ENCODE measurements at regions not wholly inside any gene's neighbourhood (a gene's known extent, or its start where the extent isn't known, plus 50 kb on each side); places are given as distances from the start of the nearest gene placed in this dataset.

DNA sequence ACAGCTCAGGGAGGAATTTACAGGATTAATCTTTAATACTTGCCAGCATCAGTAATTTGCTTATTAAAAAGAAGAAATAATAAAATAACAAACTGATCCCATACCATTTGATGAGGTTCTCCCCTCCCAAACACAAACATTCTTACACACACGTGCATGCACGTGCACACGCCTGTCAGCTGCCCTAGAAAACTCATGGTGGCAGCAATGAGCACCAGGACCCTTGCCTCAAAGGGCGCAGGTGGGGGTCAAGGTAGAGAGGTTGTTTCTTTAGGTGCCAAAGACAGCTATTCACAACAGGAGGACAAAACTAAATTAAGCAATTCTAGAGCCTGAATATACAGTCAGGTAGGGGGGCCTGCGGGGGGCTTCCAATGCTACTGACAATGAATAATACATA, 219.3 kb downstream of the BUD13 start:
- no peak for FAIRE-seq

DNA sequence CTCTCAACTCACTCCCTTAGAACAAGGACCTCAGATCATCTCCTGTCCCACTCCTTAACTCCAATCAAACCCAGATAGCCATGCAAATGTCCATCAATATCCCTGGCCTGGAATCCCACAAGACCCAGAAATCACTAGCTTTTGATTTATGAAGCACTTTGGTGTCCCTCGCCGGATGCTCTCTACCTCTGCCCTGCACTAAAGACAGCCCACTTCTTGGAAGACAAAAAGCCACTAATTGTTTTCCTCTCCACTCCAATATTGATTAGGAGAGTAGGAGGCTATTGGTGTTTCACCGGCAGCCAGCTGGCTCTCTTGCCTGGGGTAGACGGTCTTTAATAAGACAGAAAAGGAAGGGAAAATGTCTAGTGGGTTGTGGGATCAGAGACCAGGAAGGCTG, 221.2 kb downstream of the BUD13 start:
- no peak for FAIRE-seq

DNA sequence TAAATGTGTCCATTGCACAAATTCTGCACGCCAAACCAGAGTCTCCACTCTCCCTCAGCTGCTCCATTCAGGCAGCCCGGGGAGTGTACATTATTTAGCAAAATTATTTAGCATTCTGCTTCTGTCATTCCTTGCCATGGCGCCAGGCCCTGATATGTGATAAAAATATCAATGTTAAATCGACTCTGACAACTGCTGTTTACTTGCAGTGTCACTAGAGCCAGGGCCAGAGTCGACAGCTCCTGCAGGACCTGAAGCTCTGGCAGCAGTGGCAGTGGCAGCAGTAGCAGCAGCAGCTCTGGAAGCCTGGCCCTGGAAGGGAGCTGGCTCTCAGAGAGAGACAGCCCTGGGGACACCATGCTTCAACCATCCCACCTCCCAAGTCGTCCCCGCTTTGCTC, 224.5 kb downstream of the BUD13 start:
- no peak for FAIRE-seq

DNA sequence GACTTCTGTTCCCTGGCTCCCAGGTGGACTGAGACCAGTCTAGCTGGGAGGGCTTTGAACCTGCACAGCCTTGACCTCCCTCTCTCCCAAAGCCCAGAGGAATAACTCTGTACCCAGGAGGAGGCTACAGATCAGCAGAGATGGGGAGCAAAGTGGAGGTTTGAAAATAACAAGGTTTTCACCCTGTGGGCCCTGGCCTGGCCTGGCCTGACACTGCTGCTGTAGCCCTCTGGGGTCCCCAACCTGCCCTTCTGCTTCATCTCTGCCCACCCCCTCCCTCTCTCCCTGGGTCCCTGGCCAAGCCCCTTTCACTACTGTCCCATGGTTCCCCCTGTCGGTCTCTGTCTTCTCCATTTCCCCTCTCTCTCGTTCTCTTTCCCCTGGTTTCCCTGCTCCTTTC, 225.2 kb downstream of the BUD13 start:
- FAIRE-seq: no peak

DNA sequence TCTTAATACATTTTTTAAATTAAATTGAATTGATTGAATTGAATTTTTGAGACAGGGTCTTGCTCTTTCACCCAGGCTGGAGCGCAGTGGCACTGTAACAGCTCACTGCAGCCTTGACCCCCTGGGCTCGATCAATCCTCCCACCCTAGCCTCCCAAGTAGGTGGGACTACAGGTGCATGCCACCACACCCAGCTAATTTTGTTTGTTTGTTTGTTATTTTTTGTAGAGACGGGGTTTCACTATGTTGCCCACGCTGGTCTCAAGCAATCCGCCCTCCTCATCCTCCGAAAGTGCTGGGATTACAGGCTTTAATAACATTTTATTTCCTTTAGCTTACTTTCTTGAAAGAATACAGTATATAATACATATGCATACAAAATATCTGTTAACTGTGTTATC, 226.9 kb downstream of the BUD13 start:
- no peak for FAIRE-seq

DNA sequence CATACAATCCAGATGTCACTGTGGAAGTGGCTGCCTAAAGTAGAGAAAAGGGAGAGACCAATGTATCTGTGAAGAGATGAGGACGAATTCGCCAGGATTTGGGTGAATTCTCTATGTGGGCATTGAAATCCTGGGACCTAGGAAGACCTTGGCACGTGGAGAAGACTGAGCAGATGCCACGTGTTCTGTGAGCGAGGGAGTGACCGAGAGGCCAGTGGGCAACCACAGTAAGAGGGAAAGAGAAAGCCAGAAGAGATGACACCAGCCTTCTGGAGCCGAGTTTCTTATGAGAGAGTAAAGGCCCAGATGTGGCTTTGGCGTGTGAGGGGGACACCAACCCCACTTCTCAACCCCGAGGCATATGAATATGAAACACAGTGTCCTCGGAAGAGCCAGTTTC, 228.1 kb downstream of the BUD13 start:
- no peak for FAIRE-seq

DNA sequence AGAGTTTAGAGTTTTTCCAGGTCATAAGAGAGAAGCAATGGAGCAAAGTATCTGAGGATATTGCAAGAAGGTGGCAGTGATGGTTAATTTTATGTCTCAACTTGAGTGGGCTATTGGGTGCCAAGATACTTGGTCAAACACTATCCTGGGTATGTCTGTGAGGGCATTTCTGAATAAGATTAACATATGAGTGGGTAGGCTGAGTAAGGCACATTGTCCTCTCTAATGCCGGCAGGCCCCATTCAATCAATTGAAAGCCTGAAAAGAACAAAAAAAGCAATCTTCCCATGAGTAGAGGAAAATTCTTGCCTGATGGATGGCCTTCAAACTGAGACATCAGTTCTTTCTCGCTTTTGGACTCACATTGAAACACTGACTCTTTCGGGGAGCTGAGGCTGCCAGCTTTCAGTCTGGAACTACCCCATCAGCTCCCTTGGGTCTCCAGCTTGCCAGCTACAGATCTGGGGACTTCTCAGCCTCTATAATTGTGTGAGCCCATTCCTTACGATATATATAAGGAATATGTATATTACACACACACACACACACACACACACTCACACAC, 228.8 kb downstream of the BUD13 start:
- FAIRE-seq: no peak

DNA sequence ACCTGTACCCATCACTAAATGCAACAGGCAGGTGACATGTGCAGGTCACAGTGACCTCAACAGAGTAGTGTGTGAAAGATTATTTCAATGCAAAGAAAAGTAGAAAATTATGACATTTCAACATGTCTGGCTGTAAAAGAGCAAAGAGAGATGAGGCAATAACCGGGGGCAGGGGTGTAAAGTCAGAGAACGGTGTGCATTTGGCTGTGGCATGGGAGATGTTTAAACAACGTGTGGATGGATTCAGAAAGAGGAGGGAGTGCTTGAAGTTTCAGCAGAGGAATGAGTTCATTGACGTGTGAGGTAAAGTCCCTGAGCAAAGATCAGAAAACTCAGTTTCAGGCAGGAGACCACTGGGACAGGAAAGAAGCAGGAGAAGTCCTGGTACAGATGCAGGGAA, 229.7 kb downstream of the BUD13 start:
- no peak for FAIRE-seq

DNA sequence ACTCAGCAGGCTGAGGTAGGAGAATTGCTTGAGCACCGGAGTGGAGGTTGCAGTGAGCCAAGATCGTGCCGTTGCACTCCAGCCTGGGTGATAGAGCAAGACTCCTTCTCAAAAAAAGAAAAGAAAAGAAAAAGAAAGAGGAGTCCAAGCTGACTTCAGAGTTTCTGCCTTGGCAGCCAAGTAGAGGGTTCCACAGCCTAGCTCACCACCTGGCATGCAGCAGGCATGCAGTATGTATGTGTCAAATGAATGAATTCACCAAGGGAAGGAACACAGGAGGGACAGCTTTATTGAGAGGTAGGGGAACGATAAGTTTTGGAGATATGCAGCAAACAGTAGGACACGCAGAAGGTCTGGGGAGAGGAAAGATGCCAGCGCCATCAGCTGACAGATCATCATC, 230.4 kb downstream of the BUD13 start:
- FAIRE-seq: no peak

DNA sequence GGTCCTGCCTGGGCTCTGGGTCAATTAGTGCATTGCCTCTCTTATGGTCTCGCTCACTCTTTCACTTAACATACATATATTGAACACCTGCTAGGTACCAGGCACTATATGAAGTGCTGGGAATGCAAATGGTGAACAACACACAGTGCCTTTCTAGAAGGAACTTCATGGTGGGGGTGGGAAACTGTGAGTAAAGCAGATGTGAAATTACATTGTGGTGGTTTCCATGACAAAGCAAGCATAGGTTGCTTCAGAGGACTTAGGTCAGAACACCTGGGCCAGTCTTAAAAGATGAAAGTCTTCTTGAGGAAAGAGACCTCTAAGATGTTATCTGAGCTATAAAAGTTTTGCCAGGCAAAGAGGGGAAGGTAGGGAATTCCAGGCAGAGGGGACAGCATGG, 231.3 kb downstream of the BUD13 start:
- no peak for FAIRE-seq

DNA sequence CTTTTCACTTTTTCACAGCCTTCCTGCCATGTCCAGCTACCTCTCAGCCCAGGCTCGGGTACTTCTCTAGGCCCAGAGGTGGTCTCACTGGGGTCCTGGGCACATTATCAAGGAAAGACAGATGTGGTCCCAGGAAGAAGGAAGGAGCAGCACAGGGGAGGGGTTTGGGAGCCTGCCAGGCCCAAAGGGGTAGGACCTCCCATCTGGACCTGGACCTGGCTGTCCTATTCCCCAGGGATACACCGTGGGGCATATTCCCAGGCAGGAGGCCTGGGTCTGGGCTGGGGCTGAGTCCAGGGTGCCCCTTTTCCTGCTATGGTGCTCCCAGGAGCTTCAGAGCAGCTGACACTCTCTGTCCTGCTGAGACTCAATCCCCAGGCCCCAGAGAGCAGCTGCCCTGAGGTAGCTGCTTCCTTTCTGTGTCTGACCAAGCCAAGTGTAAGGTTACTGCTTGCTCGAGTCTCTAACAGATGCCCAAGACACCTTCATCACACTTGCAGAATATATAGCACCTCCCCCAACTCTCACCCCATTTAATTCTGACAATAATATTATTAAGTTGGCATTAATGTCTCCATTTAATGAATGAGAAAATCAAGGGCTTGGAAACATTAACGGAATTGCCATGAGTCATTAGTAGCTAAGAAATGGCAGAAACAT, 232.0 kb downstream of the BUD13 start:
- FAIRE-seq: no peak

DNA sequence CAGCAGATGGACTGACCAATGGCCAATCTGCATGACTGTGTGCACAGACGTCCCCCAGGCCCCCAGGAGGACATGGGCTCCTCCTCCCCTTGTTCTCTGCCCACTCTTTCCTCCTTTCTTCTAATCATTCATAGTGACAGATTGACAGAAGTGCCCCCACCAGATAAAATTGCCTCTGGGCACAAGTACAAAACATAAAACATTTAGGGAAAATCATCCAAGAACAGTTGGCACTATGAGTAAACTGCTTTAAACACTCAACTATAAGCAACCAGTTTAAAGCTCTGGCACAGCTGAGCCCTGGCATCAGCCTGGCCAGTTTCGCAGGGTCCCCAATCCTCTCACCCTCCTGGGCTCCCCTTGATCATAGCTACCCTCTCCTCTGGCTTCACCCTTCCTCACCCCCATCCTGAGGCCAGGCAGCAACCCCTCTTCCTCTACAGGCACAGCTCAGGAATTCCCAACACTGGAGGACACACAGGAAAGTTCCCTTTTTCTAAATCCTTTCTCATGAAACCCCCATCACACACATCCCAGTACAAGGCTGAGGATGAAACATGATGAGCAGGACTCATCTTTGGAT, 232.9 kb downstream of the BUD13 start:
- FAIRE-seq: no peak

DNA sequence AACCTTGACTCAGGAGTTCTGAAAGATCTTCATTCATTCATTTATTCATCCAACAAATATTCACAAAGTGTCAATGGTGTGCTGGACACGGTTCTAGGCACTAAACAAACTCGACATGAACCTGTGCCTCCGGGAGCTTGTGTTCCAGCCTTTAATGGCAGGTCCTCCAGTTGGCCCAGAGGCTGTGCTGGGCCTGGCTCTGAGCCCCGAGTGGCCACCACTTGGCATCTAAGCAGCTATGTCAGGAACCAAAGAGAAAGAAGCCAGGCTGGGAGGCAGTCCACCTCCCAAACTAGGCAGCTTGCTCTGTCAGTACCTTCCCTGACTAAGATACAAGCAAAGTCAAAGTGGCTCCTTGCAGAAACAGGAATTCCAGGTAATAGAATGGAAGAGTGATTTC, 233.6 kb downstream of the BUD13 start:
- no peak for FAIRE-seq

DNA sequence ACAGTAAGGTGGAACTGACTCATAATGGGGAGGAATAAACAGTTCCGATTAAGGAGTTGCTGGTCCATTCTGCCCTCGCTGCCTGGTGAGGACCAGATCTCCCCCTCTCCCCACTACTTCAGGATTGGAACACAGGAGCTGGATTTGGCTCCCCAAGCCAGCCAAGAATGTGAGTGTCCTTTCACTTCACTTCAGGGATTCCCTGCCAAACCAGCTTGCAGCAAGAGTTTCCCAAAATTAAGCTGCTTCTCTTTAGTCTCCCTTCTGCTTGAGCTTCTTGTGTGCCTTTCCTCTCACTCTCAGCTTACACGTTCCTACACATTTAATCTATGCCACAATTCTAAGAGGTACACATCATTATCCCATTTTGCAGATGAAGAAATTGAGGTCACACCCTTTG, 234.1 kb downstream of the BUD13 start:
- FAIRE-seq: no peak

DNA sequence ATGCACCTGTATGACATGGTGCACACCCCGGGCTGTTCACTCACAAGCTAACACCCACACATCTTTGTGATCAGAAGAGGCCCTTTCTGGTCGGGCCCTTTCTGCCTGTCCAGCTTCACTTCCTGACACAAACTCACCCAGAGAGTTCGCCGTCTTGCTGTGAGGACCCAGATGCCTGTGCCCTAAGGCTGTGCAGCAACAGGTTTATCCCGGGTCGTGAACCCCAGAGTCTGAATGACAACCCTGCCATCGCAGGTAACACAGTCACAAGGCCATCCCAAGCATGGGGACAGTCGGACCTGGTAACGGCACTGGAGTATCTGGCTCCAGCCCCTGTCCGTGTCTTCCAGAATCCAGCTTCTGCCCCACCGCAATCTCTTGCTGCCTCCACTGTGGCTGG, 235.1 kb downstream of the BUD13 start:
- FAIRE-seq: no peak

DNA sequence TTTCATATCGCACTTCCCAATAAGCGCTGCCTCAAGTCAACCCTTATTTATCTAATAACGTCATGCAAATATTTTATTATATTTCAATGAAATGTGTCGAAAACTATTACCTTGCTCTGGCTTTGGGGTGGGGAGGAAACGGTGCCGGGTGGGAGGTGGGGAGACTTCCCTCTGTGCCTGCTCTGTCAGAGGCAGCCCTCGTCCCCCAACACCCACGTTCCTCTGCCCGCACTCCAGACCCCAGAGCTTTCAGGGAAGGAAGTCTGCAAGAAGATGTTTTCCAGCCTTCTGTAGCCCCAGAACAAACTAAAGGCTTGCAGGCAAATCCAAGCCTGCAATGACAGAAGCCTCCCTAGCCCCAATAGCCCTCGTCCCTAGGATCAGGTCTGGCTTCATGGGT, 235.7 kb downstream of the BUD13 start:
- FAIRE-seq: no peak

DNA sequence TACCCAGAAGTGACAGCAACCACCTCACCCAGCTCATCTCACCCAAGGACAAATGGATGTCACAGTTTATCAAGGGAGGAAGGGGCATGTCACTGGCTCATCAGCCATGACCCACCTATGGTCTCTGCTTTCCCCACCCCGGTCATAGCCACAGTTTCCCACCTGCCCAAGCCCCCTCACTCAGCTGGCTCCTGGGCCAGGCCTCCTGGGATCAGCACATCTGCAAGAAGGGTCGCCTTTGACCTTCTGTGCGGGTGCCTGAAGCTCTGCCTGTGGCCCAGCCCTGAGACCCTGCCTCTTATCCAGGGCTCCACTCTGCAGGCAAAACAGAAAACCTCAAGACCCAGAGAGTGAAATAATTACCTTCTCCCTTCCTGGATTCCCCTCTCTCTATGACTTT, 236.4 kb downstream of the BUD13 start:
- no peak for FAIRE-seq

DNA sequence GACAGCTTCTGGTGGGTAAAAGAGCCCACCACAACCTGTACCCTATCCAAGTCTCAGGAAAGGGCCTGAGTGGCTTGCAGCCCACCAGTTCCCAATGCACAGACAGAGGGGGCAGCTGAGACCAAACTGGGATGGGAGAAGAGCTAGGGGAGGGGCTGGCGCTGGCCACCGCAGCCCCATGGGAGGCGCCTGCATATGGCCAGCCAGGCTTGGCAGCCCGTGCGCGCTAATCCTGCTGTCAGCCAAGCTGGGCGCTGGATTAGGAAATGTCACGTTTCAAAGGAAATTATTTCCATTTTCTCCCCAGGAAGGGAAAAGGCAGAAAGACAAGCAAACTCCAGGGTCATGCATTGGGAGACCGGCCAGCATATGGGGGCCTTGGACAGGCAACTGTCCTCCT, 236.8 kb downstream of the BUD13 start:
- FAIRE-seq: no peak

DNA sequence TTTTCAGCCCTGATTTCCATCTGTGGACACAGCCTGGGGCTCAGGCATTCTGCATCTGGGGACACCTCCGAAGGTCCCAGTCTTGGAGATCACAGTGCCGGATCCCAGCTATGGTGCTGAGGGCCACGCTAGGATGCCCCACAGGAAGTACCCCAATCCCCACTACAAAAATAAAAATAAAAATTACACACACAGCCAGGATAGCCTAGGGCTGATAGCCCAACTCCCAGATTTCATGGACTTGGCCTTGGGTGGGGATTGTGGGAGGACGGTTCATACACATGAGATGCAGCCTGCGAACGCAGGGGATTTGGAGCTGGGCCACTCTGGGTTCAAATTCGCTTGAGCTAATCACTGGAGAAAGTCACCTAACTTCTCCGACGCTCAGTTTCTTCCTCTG, 237.7 kb downstream of the BUD13 start:
- no peak for FAIRE-seq

DNA sequence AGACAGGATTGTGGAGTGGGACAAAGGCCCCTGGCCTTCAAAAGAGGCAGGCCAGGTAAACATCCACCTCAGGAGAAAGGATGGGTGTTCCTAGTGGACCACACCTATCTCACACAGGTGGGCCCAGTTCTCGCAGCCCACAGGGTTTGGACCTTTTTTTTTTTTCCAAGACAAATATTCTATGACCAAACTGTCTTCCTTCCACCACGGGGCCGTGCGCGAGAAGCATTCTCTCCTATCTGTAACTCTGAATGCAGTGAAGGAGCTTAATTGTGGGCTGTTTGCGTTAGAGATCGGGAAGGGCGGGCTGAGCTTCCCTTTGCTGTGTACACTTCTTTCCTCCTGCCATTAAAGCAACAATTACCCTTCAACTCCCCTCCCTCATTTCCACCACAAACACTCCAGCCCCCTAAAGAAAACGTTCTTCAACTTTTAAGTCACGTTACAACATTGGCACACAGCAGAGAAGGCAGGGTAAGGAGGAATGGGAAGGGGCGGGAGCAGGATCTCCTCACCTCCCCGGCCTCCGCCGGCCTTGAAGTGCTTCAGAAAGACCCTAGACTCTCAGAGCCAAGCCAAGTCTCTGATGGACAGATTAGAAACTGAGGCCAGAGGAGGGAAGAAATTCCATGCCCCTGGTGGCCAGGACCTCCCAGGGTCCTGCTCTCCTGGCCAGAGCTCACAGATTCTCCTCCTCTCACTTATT, 238.4 kb downstream of the BUD13 start:
- no peak for FAIRE-seq

DNA sequence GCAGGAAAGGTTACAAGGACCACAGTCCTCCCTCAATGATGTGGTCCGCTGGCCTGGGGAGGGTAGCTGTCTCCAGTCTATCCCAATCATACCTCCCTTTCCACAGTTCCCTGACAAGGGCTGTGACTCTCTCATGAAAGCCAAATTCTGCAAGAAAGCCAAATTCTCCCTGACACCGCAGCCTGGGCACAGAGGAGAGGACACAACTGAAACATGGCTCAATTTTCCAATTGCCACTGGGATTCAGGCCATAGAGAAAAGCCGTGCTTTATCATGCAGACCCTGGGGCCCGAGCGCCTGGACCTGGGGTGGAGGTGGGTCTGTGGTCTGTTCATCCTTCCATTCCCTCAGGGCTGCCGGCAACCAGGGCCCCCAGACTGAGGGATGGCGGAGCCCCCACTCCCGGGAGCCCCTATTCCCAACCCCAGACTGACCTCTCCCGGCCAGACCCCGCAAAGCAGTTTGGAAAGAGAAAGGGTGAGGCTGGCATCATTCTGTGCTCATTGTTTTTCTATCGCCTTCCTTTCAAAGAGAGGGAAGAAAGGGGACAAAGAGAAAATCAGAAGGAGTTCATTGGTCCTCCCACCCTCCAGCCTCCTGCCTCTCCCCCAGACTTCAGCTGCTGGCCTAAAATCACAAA, 239.5 kb downstream of the BUD13 start:
- FAIRE-seq: no peak

DNA sequence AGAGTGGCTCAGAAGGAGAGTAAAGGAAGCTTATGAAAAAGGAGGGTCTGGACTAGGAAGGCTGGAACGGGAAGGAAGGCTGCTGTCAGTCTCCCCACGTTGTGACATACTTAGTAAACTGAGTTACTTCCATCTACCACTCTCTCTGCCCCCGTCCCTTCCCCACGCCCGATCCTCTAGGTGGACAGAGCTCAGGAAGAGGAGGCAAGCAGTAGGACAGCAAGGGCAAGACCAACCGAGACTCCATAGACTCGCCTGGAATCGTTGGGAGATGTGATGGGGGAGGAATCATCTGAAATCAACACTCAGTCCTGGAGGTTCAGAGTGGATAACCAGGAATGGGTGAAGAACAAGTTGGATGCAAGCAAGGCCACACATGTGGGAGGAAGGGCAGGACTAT, 240.7 kb downstream of the BUD13 start:
- no peak for FAIRE-seq

DNA sequence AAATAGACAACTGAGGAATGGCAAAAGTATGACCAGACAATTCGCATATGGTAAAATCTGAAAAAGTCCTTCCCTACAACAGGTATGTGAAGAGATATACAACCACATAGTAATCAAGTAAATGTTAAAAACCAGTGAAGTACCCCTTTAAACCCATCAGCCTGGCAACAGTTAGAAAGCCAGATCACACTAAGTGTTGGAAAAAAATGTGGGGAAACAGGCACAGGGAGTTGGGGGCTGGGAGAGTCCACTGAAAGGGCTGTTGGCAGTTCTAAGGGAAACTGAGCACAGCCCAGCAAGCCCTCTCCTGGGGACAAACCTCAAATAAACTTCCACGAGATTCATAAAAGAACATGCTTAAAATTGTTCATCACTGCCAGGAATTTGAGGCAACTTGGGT, 242.1 kb downstream of the BUD13 start:
- no peak for FAIRE-seq

DNA sequence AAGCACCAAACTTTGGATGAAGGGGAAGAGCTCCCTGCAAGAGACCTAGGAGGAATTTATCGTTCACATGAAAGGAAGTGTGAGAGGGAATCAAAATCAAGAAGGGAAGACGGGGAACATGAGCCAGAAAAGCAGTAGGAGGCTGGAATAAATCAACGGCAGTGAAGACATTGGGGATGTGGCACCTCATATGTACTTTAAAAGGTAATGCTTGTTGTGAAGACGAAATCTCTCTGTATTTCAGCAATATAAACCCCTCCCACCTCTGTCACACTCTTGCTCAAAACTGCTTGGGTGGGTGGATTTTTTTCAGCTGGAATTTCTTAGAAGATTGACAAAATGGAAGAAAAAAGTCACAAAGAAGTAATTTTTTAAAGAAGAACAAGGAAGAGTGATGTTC, 243.5 kb downstream of the BUD13 start:
- FAIRE-seq: no peak
